HG03432 (cell line): ENCODE measurements at regions not wholly inside any gene's neighbourhood (a gene's known extent, or its start where the extent isn't known, plus 50 kb on each side); places are given as distances from the start of the nearest gene placed in this dataset.
A peak's percentile ranks its signal among the peaks of the same experiment; 100 is the strongest.

Source experiments
- ATAC-seq: cut with Tn5 transposase; IDR thresholded peaks from one replicate; pipeline ENCODE4 v1.9.1; 2021; ENCODE audit warnings: mild to moderate bottlenecking, moderate library complexity; ENCODE audit not compliant: unreplicated experiment

DNA sequence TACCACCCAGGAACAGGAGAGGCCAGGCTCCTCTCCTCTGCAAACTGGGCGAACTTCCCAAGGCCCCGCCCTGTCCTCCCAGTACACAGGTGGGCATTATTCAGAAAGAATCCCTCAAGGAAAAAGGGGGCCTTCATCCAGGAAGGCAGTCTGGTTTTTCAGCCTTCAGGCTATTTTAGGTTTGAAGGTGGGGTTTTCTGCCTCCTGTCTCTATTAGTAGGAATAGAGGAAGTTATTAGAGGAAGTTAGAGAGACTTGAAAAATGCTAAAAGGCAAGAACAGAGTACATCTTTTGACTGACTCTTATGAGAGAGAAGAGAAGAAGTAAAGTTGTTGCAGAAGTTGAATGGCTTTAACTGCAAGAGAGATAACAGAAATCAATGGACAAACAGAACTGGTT lies 250.9 kb upstream of the SORCS1 start:
- ATAC-seq = peak; percentile 58

DNA sequence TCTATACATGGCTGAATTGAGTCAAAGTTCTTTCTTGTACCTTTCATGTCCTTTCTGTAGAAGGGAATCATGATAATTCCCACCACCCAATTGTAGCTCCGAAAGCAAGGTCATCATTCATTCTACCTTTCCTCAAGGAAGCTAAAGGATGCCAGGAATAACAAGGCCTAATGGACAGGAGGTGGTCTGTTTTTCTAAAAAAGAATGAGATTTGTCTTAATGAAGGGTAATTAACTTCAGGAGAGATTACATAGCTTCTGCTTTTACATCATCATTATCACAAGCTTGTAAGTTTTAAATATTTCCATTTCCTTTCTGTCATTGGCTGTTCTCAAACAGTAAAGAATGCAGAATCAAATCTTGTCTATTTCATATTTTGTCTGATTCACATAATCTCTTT lies 249.5 kb upstream of the SORCS1 start:
- no peak for ATAC-seq

- ATAC-seq = peak; percentile 79
Measured at GRCh38 chr10:107409522-107409921, 245.0 kb upstream of the SORCS1 start.

DNA sequence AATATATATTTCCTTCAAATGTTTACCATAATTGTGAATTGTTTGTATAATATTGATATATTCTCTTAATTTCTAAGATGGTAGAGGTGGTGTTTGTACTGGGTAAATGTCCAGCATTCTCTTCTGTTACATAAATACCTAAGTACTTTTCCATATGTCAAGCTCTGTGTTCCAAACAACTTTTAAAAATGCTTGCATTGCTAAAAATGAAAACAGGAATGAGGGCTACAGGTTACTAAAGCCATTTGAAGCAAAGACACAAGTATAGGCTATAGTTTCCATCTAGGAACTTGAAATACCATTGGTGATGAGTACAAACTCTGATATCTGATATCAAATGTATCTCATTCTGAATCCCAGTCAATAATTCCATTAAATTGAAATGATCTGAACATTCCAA lies 233.6 kb upstream of the SORCS1 start:
- no peak for ATAC-seq

- ATAC-seq = no peak
Measured at GRCh38 chr10:107391901-107392300, 227.4 kb upstream of the SORCS1 start.

- no peak for ATAC-seq
Measured at GRCh38 chr10:107390563-107390962, 226.1 kb upstream of the SORCS1 start.

GRCh38 chr10:107383357-107383756 lies 218.9 kb upstream of the SORCS1 start:
- ATAC-seq = no peak

GRCh38 chr10:107379601-107380000 lies 215.1 kb upstream of the SORCS1 start:
- ATAC-seq = no peak

DNA sequence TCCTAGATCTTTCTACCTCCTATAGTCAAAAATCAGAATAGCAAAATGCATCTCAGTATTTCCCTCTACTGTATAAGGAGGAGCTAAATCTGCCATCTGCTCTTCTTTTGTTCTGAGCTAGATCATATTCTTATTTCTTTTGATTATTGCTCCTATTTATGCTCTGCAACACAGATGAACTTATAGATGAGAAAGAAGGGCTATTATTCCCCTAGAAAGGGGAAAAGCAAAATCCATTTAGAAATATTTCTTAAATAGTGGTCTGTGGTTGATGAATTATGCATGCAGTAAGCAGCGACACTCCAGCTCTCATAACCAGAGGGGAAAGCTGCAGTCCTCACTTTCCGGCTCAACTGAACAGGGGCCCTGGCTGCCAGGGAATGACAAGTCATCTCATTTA lies 207.3 kb upstream of the SORCS1 start:
- no peak for ATAC-seq

DNA sequence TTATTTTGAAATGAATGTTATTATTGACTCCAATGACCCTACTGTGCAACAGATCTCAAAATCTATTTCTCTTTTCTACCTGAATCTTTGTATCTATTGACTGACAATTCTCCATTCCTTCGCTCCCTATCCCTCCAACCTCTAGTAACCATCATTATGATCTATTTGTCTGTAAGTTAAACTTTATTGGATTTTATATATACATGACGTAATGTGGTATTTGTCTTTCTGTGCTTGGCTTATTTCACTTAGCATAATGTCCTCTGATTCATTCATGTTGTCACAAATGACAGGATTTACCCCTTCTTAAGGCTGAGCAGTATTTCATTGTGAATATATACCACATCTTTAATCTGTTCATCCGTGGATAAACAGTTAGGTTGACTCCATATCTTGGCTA lies 200.4 kb upstream of the SORCS1 start:
- ATAC-seq = no peak

GRCh38 chr10:107362306-107362705 lies 197.8 kb upstream of the SORCS1 start:
- ATAC-seq = no peak

- ATAC-seq = no peak
Measured at GRCh38 chr10:107357033-107357432, 192.5 kb upstream of the SORCS1 start.

DNA sequence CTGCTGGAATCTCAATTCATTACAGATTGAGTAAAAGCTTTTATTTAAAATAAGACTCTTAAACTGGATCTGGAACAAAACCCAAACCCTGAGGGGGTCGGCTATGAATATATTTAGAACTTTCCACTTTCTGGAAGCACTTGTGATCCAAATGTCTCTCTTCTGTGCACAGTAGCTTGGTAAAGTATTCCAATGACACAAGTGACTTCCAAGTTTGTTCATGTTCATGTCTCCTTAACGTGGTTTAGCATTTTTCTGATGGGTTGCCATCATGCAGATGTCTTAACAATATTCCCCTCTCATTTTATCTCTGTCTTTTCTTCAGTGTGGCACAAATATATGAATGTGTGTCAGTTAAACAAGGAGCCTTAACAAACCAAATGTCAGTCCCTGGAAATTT lies 191.9 kb upstream of the SORCS1 start:
- no peak for ATAC-seq

GRCh38 chr10:107342711-107343110 lies 178.2 kb upstream of the SORCS1 start:
- ATAC-seq = no peak

DNA sequence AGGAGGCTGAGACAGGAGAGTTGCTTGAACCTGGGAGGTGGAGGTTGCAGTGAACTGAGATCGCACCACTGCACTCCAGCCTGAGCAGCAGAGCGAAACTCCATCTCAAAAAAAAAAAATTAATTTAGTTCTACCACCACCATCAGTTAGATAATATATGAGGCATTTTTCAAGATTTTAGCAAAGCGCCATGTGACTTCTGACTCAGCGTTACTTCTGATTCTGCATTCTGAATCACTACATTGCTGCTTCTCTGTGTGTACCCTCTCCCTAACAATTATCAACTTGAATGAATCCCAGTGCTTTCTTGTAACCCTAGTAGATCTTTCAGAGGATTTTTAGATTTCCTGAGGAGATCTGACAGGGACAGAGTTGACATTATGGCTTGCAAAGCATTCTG lies 176.8 kb upstream of the SORCS1 start:
- no peak for ATAC-seq

- ATAC-seq = no peak
Measured at GRCh38 chr10:107340326-107340725, 175.8 kb upstream of the SORCS1 start.

GRCh38 chr10:107336061-107336460 lies 171.6 kb upstream of the SORCS1 start:
- no peak for ATAC-seq

DNA sequence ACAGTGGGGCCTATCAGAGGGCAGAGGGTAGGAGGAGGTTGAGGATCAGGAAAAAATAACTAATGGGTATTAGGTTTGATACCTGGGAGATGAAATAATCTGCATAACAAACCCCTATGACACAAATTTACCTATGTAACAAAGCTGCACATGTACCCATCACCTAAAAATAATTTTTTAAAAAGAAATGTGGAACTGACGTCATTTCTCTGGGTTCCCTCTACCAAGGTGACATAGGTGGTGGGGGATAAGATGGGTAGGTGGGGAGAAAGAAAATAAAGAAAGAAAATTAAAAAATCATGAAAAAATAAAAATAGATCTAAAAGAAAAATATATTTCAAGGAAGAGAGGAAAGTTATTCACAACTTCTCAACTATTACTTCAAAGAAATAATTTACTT lies 153.1 kb upstream of the SORCS1 start:
- no peak for ATAC-seq

DNA sequence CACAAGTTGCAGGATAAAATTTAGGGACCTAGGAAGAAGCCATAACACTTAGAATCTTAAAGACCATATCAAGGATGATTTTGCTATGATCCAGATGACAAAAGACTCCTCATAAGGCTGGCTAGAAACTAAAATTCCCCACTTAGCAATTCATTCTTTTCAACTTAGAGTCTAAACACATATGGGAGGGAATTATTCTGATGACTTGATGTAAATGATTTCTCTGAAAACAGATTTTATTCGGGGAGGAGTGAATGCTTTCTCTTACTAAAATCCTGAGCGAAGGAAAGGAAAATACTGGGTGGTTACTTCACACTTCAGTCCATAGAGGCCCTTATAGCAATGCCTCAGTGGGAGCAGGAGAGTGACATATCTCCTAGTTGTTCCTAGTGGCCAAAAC lies 138.7 kb upstream of the SORCS1 start:
- ATAC-seq = no peak

GRCh38 chr10:107299606-107300005 lies 135.1 kb upstream of the SORCS1 start:
- no peak for ATAC-seq

- no peak for ATAC-seq
Measured at GRCh38 chr10:107284187-107284586, 119.7 kb upstream of the SORCS1 start.

DNA sequence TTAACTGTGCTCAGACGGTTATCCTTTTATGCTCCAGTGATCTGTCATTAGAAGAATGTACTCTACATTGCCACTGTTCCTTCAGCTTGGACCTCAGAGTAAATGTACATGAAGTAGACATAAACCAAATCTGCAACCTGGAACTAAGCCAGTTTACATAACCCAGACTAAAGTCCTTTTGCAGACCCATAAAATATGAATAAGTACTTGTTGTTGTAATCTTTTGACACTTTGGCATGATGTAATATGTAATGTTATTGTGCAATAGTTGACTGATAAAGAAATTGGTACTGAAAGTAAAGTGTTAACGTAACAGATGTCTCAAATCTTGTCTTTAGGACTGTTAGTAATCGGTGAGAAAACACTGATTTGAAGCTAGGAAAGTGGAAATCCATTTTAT lies 115.8 kb upstream of the SORCS1 start:
- no peak for ATAC-seq

DNA sequence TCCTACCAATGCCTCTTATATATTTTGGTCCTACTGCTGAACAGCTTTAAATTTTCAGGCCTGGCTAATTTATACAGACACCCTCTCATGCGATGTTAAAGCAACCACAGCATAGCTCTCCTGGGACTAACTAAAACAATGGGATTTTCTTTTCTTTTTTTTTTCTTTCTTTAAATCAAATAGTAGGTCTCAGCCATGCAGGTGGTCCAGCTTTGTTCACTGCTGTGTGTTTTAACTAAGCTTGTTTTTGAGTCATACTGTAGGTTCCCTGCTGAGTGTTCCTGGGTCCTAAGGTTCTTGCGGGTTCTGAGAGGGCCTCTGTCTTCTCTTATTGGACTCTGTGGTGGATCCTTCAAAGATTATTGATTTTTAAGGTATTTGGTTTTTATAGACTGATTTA lies 113.1 kb upstream of the SORCS1 start:
- ATAC-seq = no peak

DNA sequence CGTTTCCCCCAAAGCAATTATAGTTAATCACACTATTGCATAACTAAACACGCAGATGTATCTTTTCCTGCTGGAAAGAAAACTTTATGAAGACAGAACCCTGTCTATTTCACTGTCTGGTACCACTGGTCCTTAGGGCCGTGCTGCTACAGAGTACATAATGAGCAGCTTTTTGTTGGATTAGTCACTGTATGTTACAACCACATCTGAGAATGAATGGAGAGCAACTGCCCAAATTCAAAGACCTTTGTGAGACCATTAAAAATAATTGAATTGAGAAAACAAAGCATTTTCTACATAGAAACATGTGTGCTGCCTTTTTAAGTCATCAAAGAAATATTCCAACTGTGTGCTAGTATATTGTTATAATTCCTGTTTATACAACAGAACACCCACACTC lies 111.3 kb upstream of the SORCS1 start:
- no peak for ATAC-seq
